Kidney (tissue), 13 donors: ENCODE measurements at regions not wholly inside any gene's neighbourhood (a gene's known extent, or its start where the extent isn't known, plus 50 kb on each side); places are given as distances from the start of the nearest gene placed in this dataset.

Experiments
- DNase-seq, 5 donors: peaks; one replicate each; pipeline ENCODE4 v3.0.0-alpha.2; 2013 to 2020
- FAIRE-seq: peaks from 2 replicates; lab custom pipeline; 2012; peaks lifted over from hg19 to GRCh38; lab: Jason Lieb, UNC
- H3K27ac ChIP-seq, 2 donors: one replicate each; pipeline ENCODE4 v1.7.0; 2013; ENCODE audit warnings: low read depth in 2 of 2, low read length in 2 of 2, inconsistent platforms in 1 of 2
- H3K27me3 ChIP-seq: one replicate; pipeline ENCODE4 v1.7.1; 2013; ENCODE audit warnings: low read length, inconsistent platforms; ENCODE audit not compliant: control insufficient read depth, insufficient read depth
- H3K36me3 ChIP-seq, 3 donors: one replicate each; pipeline versions ENCODE4 v1.7.0 to v1.7.1; 2013; ENCODE audit warnings: low read length in 3 of 3, control low read depth in 1 of 3, inconsistent platforms in 1 of 3; ENCODE audit not compliant: insufficient read depth in 3 of 3, control insufficient read depth in 2 of 3
- H3K4me1 ChIP-seq, 3 donors: one replicate each; pipeline versions ENCODE4 v1.7.0 to v1.7.1; 2013; ENCODE audit warnings: low read length in 3 of 3, inconsistent platforms in 1 of 3, low read depth in 1 of 3; ENCODE audit not compliant: control insufficient read depth in 2 of 3, insufficient read depth in 2 of 3
- H3K4me3 ChIP-seq, 3 donors: one replicate each; pipeline versions ENCODE4 v1.7.0 to v1.8.1; 2013; ENCODE audit warnings: low read length in 3 of 3, control low read depth in 1 of 3, inconsistent platforms in 1 of 3
- H3K9ac ChIP-seq, 3 donors: one replicate each; pipeline versions ENCODE4 v1.7.0 to v1.7.1; 2013; ENCODE audit warnings: low read length in 3 of 3, control low read depth in 1 of 3, inconsistent platforms in 1 of 3
- H3K9me3 ChIP-seq, 3 donors: one replicate each; pipeline versions ENCODE4 v1.7.0 to v1.7.1; 2013; ENCODE audit warnings: low read length in 3 of 3, control low read depth in 1 of 3, inconsistent platforms in 1 of 3; ENCODE audit not compliant: control insufficient read depth in 2 of 3, insufficient read depth in 1 of 3
- CTCF ChIP-seq: IDR thresholded peaks from 3 replicates; pipeline ENCODE4 v1.5.1; 2012; ENCODE audit warnings: mild to moderate bottlenecking, moderate library complexity, borderline replicate concordance; ENCODE audit not compliant: insufficient read depth; ENCODE audit errors: extremely low read depth
- intact Hi-C: fragments of 100-400 bp; cut with DNase I; formaldehyde crosslinking; loops from one replicate; pipeline ENCODE4 v1.11.1; 2022
- donor health status: control.
- donor health status: control.
- donor health status: control.
- donor health status: control.
- donor health status: control.
- donor health status: DM: yes; HTN: yes; CAD: no.
- donor health status: Normal renal cell carcinoma (clear cell type).

DNA sequence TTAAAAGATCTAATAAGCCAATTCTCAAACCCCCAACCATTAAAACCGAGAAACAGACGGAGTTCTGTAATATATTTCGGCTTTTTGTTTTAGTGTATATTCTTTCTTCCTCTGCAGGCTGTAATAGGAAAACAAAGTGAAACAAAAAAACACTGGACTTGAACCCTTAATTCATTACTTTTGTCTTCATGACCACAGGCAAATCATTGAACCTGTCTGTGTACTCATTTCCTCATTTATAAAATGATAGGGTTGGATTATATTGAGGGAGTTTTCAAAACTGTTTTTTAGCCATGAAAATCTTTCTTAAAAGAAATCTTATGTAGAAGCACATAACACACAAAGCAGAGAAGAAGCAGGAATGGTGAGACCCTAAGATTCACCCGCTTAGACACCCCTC lies 278.8 kb downstream of the CD83 start:
- no peak for FAIRE-seq

GRCh38 chr6:14396826-14397517 lies 279.4 kb downstream of the CD83 start:
- Histone ChIP-seq H3K27me3 (no peaks in the 10 kb centered on the region), H3K27ac (no peak overlapping the region), H3K9me3 (no peaks in the 10 kb centered on the region), H3K36me3 (no peaks in the 10 kb centered on the region), H3K4me3 (no peak overlapping the region), H3K4me1 (peaks cover 0 to 3% (median 0%) of the 10 kb centered on the region in 3 donors), H3K9ac (no peak overlapping the region)
- DNase-seq (peak in 2 of 5 donors; percentile 31 to 40), FAIRE-seq (no peak)
- intact Hi-C loops: no loop called here
- peak; percentile 32 for TF ChIP-seq CTCF

More for the DNA sequence above, 278.8 kb downstream of the CD83 start:
- H3K4me3 ChIP-seq: no peak overlapping the region
- no peaks in the 10 kb centered on the region for H3K36me3 ChIP-seq
- no peaks in the 10 kb centered on the region for H3K9me3 ChIP-seq
- no peaks in the 10 kb centered on the region for H3K4me1 ChIP-seq
- no peak overlapping the region for H3K27ac ChIP-seq
- DNase-seq: no peak
- intact Hi-C loops: no loop called here
- H3K9ac ChIP-seq: no peak overlapping the region
- H3K27me3 ChIP-seq: no peaks in the 10 kb centered on the region
- no peak for TF ChIP-seq CTCF

- no peak for DNase-seq
Observed at GRCh38 chr6:14397518-14397901, 279.9 kb downstream of the CD83 start.

More at GRCh38 chr6:14397518-14397901, 279.9 kb downstream of the CD83 start:
- H3K4me3 ChIP-seq: no peak overlapping the region
- H3K27ac ChIP-seq: no peak overlapping the region
- H3K4me1 ChIP-seq: peaks cover 0 to 3% (median 0%) of the 10 kb centered on the region in 3 donors
- no peak overlapping the region for H3K9ac ChIP-seq
- no peaks in the 10 kb centered on the region for H3K9me3 ChIP-seq
- intact Hi-C loops: no loop called here
- no peak for FAIRE-seq
- H3K27me3 ChIP-seq: no peaks in the 10 kb centered on the region
- H3K36me3 ChIP-seq: no peaks in the 10 kb centered on the region
- TF ChIP-seq CTCF: no peak
